HG02610 (cell line): ENCODE measurements at regions not wholly inside any gene's neighbourhood (a gene's known extent, or its start where the extent isn't known, plus 50 kb on each side); places are given as distances from the start of the nearest gene placed in this dataset.
A peak's percentile ranks its signal among the peaks of the same experiment; 100 is the strongest.
"Not testable (repeated sequence)": the region's sequence is repeated elsewhere in the genome, so short reads cannot be mapped to it uniquely, and the experiment has no call there.

Experiments used
- ATAC-seq: cut with Tn5 transposase; IDR thresholded peaks from one replicate; pipeline ENCODE4 v1.9.1; 2021; ENCODE audit warnings: mild to moderate bottlenecking, moderate library complexity; ENCODE audit not compliant: unreplicated experiment

GRCh38 chr6:144528743-144529425 lies 243.7 kb downstream of the UTRN start:
- no peak for ATAC-seq

GRCh38 chr6:144530118-144530517 lies 245.0 kb downstream of the UTRN start:
- no peak for ATAC-seq

GRCh38 chr6:144532238-144532637 lies 247.1 kb downstream of the UTRN start:
- not testable (repeated sequence) for ATAC-seq

- no peak for ATAC-seq
Measured at GRCh38 chr6:144534180-144534579, 249.0 kb downstream of the UTRN start.

GRCh38 chr6:144535630-144536029 lies 250.5 kb downstream of the UTRN start:
- peak; percentile 25 for ATAC-seq

GRCh38 chr6:144536079-144536478 lies 250.9 kb downstream of the UTRN start:
- ATAC-seq, result peak; percentile 78

GRCh38 chr6:144543006-144543871 lies 258.1 kb downstream of the UTRN start:
- no peak for ATAC-seq

GRCh38 chr6:144544266-144544830 lies 259.2 kb downstream of the UTRN start:
- ATAC-seq, result no peak

GRCh38 chr6:144546807-144547206 lies 261.7 kb downstream of the UTRN start:
- ATAC-seq, result no peak

- no peak for ATAC-seq
Measured at GRCh38 chr6:144547409-144547808, 262.3 kb downstream of the UTRN start.

- no peak for ATAC-seq
Measured at GRCh38 chr6:144548536-144548935, 263.4 kb downstream of the UTRN start.

GRCh38 chr6:144549837-144550747 lies 265.0 kb downstream of the UTRN start:
- ATAC-seq, result no peak

- no peak for ATAC-seq
Measured at GRCh38 chr6:144551339-144551738, 266.2 kb downstream of the UTRN start.

GRCh38 chr6:144555066-144555465 lies 269.9 kb downstream of the UTRN start:
- no peak for ATAC-seq

GRCh38 chr6:144559865-144560593 lies 274.9 kb downstream of the UTRN start:
- no peak for ATAC-seq

- no peak for ATAC-seq
Measured at GRCh38 chr6:144561455-144562043, 276.4 kb downstream of the UTRN start.

GRCh38 chr6:144564202-144564601 lies 279.1 kb downstream of the UTRN start:
- no peak for ATAC-seq

- peak; percentile 58 for ATAC-seq
Measured at GRCh38 chr6:144566868-144567615, 281.9 kb downstream of the UTRN start.

- no peak for ATAC-seq
Measured at GRCh38 chr6:144568241-144568640, 283.1 kb downstream of the UTRN start.
